Parathyroid adenoma (tissue), 2 donors: ENCODE measurements at regions not wholly inside any gene's neighbourhood (a gene's known extent, or its start where the extent isn't known, plus 50 kb on each side); places are given as distances from the start of the nearest gene placed in this dataset.

Experiments used
- H2AFZ ChIP-seq: fragments of 300-600 bp; sonication (generic); one replicate; pipeline ENCODE4 v1.7.0; 2017; ENCODE audit warnings: antibody characterized with exemption, mild to moderate bottlenecking
- H3K27ac ChIP-seq: fragments of 300-600 bp; sonication (generic); one replicate; pipeline ENCODE4 v1.7.0; 2017
- H3K27me3 ChIP-seq: fragments of 300-600 bp; sonication (generic); one replicate; pipeline ENCODE4 v1.7.0; 2017; ENCODE audit warnings: low read length; ENCODE audit not compliant: control insufficient read depth, insufficient read depth
- H3K36me3 ChIP-seq: fragments of 300-600 bp; sonication (generic); one replicate; pipeline ENCODE4 v1.7.0; 2017; ENCODE audit warnings: low read length; ENCODE audit not compliant: control insufficient read depth, insufficient read depth
- H3K4me1 ChIP-seq: fragments of 300-600 bp; sonication (generic); one replicate; pipeline ENCODE4 v1.7.0; 2017; ENCODE audit warnings: control low read depth
- H3K4me2 ChIP-seq: fragments of 300-600 bp; sonication (generic); one replicate; pipeline ENCODE4 v1.7.0; 2017; ENCODE audit warnings: low read length
- H3K4me3 ChIP-seq: fragments of 300-600 bp; sonication (generic); one replicate; pipeline ENCODE4 v1.7.0; 2017; ENCODE audit warnings: low read depth, low read length
- H3K79me2 ChIP-seq: fragments of 300-600 bp; sonication (generic); one replicate; pipeline ENCODE4 v1.7.0; 2017; ENCODE audit warnings: control low read depth
- H3K9ac ChIP-seq: fragments of 300-600 bp; sonication (generic); one replicate; pipeline ENCODE4 v1.7.0; 2017; ENCODE audit warnings: mild to moderate bottlenecking
- H3K9me3 ChIP-seq: fragments of 300-600 bp; sonication (generic); one replicate; pipeline ENCODE4 v1.7.0; 2017; ENCODE audit warnings: low read length; ENCODE audit not compliant: control insufficient read depth
- TF ChIP-seq, protein P1 (sequence below): fragments of 300-600 bp; sonication (generic); IDR thresholded peaks from one replicate; pipeline ENCODE4 v1.7.0; 2017; ENCODE audit warnings: antibody characterized with exemption, mild to moderate bottlenecking
- donor health status: primary hyperparathyroidism.

- H3K9me3 ChIP-seq, result no peaks in the 10 kb centered on the region
- H3K27me3 ChIP-seq, result no peaks in the 10 kb centered on the region
- H2AFZ ChIP-seq, result no peak overlapping the region
- peaks cover 4% of the 10 kb centered on the region for H3K4me1 ChIP-seq
- TF ChIP-seq, protein P1, sequence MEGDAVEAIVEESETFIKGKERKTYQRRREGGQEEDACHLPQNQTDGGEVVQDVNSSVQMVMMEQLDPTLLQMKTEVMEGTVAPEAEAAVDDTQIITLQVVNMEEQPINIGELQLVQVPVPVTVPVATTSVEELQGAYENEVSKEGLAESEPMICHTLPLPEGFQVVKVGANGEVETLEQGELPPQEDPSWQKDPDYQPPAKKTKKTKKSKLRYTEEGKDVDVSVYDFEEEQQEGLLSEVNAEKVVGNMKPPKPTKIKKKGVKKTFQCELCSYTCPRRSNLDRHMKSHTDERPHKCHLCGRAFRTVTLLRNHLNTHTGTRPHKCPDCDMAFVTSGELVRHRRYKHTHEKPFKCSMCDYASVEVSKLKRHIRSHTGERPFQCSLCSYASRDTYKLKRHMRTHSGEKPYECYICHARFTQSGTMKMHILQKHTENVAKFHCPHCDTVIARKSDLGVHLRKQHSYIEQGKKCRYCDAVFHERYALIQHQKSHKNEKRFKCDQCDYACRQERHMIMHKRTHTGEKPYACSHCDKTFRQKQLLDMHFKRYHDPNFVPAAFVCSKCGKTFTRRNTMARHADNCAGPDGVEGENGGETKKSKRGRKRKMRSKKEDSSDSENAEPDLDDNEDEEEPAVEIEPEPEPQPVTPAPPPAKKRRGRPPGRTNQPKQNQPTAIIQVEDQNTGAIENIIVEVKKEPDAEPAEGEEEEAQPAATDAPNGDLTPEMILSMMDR, result no peak
- H3K36me3 ChIP-seq, result no peaks in the 10 kb centered on the region
- no peak overlapping the region for H3K27ac ChIP-seq
- H3K79me2 ChIP-seq, result no peaks in the 10 kb centered on the region
- H3K4me2 ChIP-seq, result no peak overlapping the region
- H3K4me3 ChIP-seq, result no peak overlapping the region
- no peak overlapping the region for H3K9ac ChIP-seq
These were observed 66.0 kb upstream of the RNU6ATAC start for GRCh38 chr9:134230092-134230941.

DNA sequence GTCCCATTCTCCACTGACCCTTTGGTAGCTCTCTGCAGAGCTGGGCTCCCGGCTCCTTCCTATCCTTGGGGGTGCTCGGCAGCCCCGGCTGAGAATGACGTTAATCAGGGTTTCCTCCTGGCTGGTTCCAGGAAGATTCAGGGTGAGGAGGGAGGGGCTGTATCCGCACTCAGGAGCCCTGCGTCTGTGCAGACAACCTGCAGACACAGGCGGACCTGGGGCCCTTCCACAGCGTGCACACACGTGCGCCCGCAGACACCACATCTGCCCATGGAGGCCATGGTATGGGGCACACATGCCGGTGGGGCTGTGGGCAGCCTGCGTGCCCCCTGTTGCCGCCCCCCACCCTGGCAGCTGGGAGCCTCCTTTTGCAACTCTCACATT, 66.6 kb upstream of the RNU6ATAC start:
- TF ChIP-seq, protein P1, result no peak
- Histone ChIP-seq H2AFZ (no peak overlapping the region), H3K27ac (no peak overlapping the region), H3K9ac (no peak overlapping the region), H3K4me2 (no peak overlapping the region), H3K27me3 (no peaks in the 10 kb centered on the region), H3K79me2 (no peaks in the 10 kb centered on the region), H3K9me3 (no peaks in the 10 kb centered on the region), H3K36me3 (no peaks in the 10 kb centered on the region), H3K4me1 (peaks cover 4% of the 10 kb centered on the region), H3K4me3 (no peak overlapping the region)

GRCh38 chr9:134231330-134231745, 67.0 kb upstream of the RNU6ATAC start:
- H3K4me1 ChIP-seq, result peaks cover 4% of the 10 kb centered on the region
- H3K4me2 ChIP-seq, result no peak overlapping the region
- no peaks in the 10 kb centered on the region for H3K36me3 ChIP-seq
- no peaks in the 10 kb centered on the region for H3K9me3 ChIP-seq
- H3K9ac ChIP-seq, result no peak overlapping the region
- no peak overlapping the region for H2AFZ ChIP-seq
- TF ChIP-seq, protein P1, result no peak
- H3K27me3 ChIP-seq, result no peaks in the 10 kb centered on the region
- no peak overlapping the region for H3K4me3 ChIP-seq
- no peaks in the 10 kb centered on the region for H3K79me2 ChIP-seq
- H3K27ac ChIP-seq, result no peak overlapping the region

DNA sequence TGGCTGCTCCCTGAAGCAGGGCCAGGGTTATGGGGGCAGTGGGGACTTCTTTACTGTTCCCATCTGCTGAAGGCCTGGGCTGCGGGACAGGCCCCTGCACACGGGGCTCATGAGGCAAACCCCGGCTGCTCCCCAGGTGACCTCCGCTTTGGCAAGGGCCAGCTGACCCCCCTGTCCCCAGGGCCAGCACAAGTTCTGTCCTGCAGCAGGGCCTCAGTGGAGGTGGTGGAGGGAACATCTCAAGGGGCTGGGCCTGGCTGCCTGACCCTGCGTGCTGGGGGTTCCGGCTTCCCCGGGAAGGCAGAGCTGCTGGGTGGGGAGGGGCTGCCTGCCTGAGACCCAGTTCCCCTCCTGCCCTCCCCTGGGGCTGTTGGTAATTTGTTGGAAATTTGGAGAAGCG, 67.4 kb upstream of the RNU6ATAC start:
- Histone ChIP-seq H3K4me1 (peaks cover 4% of the 10 kb centered on the region), H3K9me3 (no peaks in the 10 kb centered on the region), H3K4me3 (no peak overlapping the region), H3K9ac (no peak overlapping the region), H3K4me2 (no peak overlapping the region), H3K36me3 (no peaks in the 10 kb centered on the region), H2AFZ (no peak overlapping the region), H3K79me2 (no peaks in the 10 kb centered on the region), H3K27me3 (no peaks in the 10 kb centered on the region), H3K27ac (no peak overlapping the region)
- TF ChIP-seq, protein P1, result no peak

GRCh38 chr9:134233022-134233421, 68.7 kb upstream of the RNU6ATAC start:
- Histone ChIP-seq H3K36me3 (no peaks in the 10 kb centered on the region), H3K79me2 (no peaks in the 10 kb centered on the region), H3K9ac (no peak overlapping the region), H3K27me3 (no peaks in the 10 kb centered on the region), H3K4me3 (no peak overlapping the region), H2AFZ (no peak overlapping the region), H3K27ac (no peak overlapping the region), H3K9me3 (no peaks in the 10 kb centered on the region), H3K4me2 (no peak overlapping the region), H3K4me1 (peaks cover 4% of the 10 kb centered on the region)
- TF ChIP-seq, protein P1, result no peak
